Chondrocyte (in vitro differentiated cells): ENCODE measurements at regions not wholly inside any gene's neighbourhood (a gene's known extent, or its start where the extent isn't known, plus 50 kb on each side); places are given as distances from the start of the nearest gene placed in this dataset.
"Not testable (repeated sequence)": the region's sequence is repeated elsewhere in the genome, so short reads cannot be mapped to it uniquely, and the experiment has no call there.

Source experiments
- DNase-seq: peaks from one replicate; pipeline ENCODE4 v3.0.0; 2021; ENCODE audit warnings: mixed read lengths, low spot score
- H3K27ac Mint-ChIP-seq: one replicate; pipeline ENCODE4 v1.8.0; 2021; ENCODE audit warnings: mild to moderate bottlenecking, moderate library complexity, mixed read lengths; ENCODE audit not compliant: unreplicated experiment
- H3K27me3 Mint-ChIP-seq: 2 replicates; pipeline ENCODE4 v1.8.0; 2021; ENCODE audit warnings: low read depth, mixed read lengths
- H3K36me3 Mint-ChIP-seq: 2 replicates; pipeline ENCODE4 v1.8.0; 2021; ENCODE audit warnings: low read depth, mixed read lengths
- H3K4me1 Mint-ChIP-seq: 2 replicates; pipeline ENCODE4 v1.8.0; 2021; ENCODE audit warnings: low read depth, mild to moderate bottlenecking, mixed read lengths
- H3K4me3 Mint-ChIP-seq: one replicate; pipeline ENCODE4 v1.8.0; 2021; ENCODE audit warnings: mild to moderate bottlenecking, moderate library complexity, mixed read lengths; ENCODE audit not compliant: unreplicated experiment
- H3K9me3 Mint-ChIP-seq: 2 replicates; pipeline ENCODE4 v1.8.0; 2021; ENCODE audit warnings: low read depth, mixed read lengths
- TF ChIP-seq, protein P1 (sequence below): fragments of 200-600 bp; sonication (generic); IDR thresholded peaks from 2 replicates; pipeline ENCODE4 v1.5.0; 2021; ENCODE audit warnings: antibody characterized with exemption, mild to moderate bottlenecking, moderate library complexity

DNA sequence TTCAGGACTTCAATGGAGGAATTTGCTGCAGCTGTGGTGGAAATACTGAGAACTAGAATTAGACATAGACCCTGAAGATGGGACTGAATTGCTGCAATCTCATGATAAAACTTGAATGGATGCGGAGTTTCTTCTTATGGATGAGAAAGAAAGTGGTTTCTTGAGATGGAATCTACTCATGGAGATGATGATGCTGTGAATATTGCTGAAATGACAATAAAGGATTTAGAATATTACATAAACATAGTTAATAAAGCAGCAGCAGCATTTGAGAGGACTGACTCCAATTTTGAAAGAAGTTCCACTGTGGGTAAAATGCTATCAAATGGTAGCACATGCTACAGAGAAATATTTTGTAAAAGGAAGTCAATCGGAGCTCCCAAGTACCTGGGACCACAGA, 264.6 kb downstream of the UBE3D start:
- H3K9me3 Mint-ChIP-seq = peaks cover 28% of the 10 kb centered on the region
- H3K4me1 Mint-ChIP-seq = no peaks in the 10 kb centered on the region
- peaks cover 28% of the 10 kb centered on the region for H3K27me3 Mint-ChIP-seq
- H3K36me3 Mint-ChIP-seq = peaks cover 14% of the 10 kb centered on the region
- H3K27ac Mint-ChIP-seq = no peak overlapping the region
- H3K4me3 Mint-ChIP-seq = no peak overlapping the region
- no peak for DNase-seq
- TF ChIP-seq, protein P1, sequence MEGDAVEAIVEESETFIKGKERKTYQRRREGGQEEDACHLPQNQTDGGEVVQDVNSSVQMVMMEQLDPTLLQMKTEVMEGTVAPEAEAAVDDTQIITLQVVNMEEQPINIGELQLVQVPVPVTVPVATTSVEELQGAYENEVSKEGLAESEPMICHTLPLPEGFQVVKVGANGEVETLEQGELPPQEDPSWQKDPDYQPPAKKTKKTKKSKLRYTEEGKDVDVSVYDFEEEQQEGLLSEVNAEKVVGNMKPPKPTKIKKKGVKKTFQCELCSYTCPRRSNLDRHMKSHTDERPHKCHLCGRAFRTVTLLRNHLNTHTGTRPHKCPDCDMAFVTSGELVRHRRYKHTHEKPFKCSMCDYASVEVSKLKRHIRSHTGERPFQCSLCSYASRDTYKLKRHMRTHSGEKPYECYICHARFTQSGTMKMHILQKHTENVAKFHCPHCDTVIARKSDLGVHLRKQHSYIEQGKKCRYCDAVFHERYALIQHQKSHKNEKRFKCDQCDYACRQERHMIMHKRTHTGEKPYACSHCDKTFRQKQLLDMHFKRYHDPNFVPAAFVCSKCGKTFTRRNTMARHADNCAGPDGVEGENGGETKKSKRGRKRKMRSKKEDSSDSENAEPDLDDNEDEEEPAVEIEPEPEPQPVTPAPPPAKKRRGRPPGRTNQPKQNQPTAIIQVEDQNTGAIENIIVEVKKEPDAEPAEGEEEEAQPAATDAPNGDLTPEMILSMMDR = no peak

DNA sequence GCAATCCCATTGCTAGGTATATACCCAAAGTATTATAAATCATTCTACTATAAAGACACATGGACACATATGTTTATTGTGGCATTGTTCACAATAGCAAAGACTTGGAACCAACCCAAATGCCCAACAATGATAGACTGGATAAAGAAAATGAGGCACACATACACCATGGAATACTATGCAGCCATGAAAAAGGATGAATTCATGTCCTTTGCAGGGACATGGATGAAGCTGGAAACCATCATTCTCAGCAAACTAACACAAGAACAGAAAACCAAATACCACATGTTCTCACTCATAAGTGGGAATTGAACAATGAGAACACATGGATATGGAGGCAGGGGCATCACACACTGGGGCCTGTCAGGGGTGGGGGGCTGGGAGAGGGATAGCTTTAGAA, 249.4 kb downstream of the UBE3D start:
- Mint-ChIP-seq H3K4me1 (peaks cover 12% of the 10 kb centered on the region), H3K27me3 (peaks cover 11% of the 10 kb centered on the region)
- not testable (repeated sequence) for H3K27ac Mint-ChIP-seq, H3K36me3 Mint-ChIP-seq, H3K9me3 Mint-ChIP-seq, H3K4me3 Mint-ChIP-seq, DNase-seq

DNA sequence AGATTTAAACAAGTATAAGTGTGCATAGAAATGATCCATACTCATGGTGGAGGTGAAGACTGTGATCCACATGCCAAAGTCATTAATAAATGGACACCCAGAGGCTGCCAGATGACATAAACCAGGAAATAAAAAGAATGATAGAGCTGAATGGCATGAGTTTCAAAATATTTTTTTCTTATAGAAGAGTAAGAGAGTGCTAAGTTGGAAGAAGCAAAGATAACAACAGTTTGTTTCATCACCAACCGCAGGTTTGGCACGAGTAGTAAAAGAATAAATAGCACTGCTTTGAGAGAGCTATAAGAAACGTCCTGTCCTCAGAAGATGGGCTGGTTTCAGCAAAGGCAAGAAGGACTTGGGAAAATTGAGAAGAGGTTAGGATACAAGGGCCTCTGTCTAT, 246.9 kb downstream of the UBE3D start:
- DNase-seq = no peak
- Mint-ChIP-seq H3K4me1 (peaks cover 12% of the 10 kb centered on the region), H3K27me3 (peaks cover 7% of the 10 kb centered on the region), H3K9me3 (peaks cover 4% of the 10 kb centered on the region), H3K4me3 (no peak overlapping the region), H3K27ac (no peak overlapping the region), H3K36me3 (peaks cover 3% of the 10 kb centered on the region)
- TF ChIP-seq, protein P1 = no peak

DNA sequence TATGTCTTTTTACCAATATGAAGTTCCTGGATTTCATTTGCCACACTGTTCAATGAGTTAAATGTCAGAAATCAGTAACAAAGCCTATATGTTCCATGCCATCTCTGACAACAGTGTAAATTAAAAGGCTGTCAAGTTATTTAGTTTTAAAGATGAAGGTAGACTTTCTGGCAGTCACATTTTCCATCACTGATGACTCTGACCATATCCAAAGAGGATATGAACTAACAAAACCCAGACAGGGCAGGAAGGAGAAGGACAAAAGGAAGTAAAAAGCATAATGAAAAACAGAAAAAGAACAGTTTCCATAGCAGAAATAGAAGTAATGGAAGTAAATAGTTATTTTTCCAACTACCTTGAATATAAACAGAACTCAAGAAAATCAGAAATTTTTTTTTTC, 242.3 kb downstream of the UBE3D start:
- no peaks in the 10 kb centered on the region for H3K9me3 Mint-ChIP-seq
- peaks cover 10% of the 10 kb centered on the region for H3K4me1 Mint-ChIP-seq
- no peak overlapping the region for H3K4me3 Mint-ChIP-seq
- H3K27me3 Mint-ChIP-seq = peaks cover 10% of the 10 kb centered on the region
- DNase-seq = no peak
- no peak overlapping the region for H3K27ac Mint-ChIP-seq
- TF ChIP-seq, protein P1 = no peak
- H3K36me3 Mint-ChIP-seq = no peaks in the 10 kb centered on the region

DNA sequence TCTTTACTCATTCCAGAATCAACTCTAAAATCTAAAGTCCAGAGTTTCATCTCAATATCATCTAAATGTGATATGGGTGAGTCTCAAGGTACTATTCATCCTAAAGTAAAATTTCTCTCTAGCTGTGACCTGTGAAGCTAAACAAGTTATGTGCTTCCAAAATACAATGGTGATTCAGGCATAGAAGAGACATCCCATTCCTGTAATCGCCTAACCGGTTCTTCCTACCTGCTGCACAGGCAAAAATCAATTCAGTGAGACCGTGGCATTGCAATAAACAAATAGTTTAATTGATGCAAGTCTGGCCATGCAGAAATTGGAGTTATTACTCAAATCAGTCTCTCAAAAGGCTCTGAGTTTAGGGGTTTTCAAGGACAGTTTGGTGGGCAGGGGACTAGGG, 232.8 kb downstream of the UBE3D start:
- no peak overlapping the region for H3K27ac Mint-ChIP-seq
- H3K4me3 Mint-ChIP-seq = no peak overlapping the region
- no peaks in the 10 kb centered on the region for H3K9me3 Mint-ChIP-seq
- TF ChIP-seq, protein P1 = no peak
- peaks cover 37% of the 10 kb centered on the region for H3K27me3 Mint-ChIP-seq
- peaks cover 2% of the 10 kb centered on the region for H3K36me3 Mint-ChIP-seq
- no peak for DNase-seq
- H3K4me1 Mint-ChIP-seq = no peaks in the 10 kb centered on the region

DNA sequence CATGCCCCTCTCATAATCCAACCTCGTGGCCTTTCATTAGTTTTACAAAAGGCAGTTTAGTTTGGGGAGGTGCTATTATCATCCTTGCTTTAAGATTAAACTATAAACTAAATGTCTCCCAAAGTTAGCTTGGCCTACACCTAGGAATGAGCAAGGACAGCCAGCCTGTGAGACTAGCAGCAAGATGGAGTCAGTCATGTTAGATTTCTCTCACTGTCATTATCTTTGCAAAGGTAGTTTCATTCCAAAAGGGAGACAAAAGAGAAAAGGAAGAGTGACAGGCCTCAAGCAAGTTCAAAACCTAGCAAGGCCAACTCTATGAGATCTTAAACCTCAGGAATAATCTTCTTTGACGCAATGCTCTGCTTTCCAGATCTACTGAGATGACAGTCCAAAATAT, 232.2 kb downstream of the UBE3D start:
- TF ChIP-seq, protein P1 = no peak
- no peak overlapping the region for H3K4me3 Mint-ChIP-seq

More for the DNA sequence above, 232.2 kb downstream of the UBE3D start:
- peaks cover 2% of the 10 kb centered on the region for H3K36me3 Mint-ChIP-seq
- H3K27me3 Mint-ChIP-seq = peaks cover 34% of the 10 kb centered on the region
- H3K4me1 Mint-ChIP-seq = no peaks in the 10 kb centered on the region
- no peak overlapping the region for H3K27ac Mint-ChIP-seq
- DNase-seq = no peak
- H3K9me3 Mint-ChIP-seq = no peaks in the 10 kb centered on the region
